Fibroblast of lung (primary cell): ENCODE measurements at regions not wholly inside any gene's neighbourhood (a gene's known extent, or its start where the extent isn't known, plus 50 kb on each side); places are given as distances from the start of the nearest gene placed in this dataset.
"Not testable (repeated sequence)": the region's sequence is repeated elsewhere in the genome, so short reads cannot be mapped to it uniquely, and the experiment has no call there.

Experiments
- DNase-seq, 2 donors: peaks; one replicate each; pipeline versions ENCODE4 v3.0.0 to v3.0.0-alpha.2; 2010; ENCODE audit warnings: low read depth in 2 of 2
- H2AFZ ChIP-seq: 2 replicates; pipeline ENCODE4 v1.5.1; 2012; ENCODE audit warnings: low read length, control low read depth, inconsistent platforms
- H3K27ac ChIP-seq: 2 replicates; pipeline ENCODE4 v1.5.1; 2011; ENCODE audit warnings: low read length, control low read depth; ENCODE audit not compliant: insufficient read depth
- H3K27me3 ChIP-seq: 2 replicates; pipeline ENCODE4 v1.5.1; 2011; ENCODE audit warnings: mild to moderate bottlenecking, low read length; ENCODE audit not compliant: control insufficient read depth, insufficient read depth
- H3K36me3 ChIP-seq: 2 replicates; pipeline ENCODE4 v1.5.1; 2011; ENCODE audit warnings: low read length; ENCODE audit not compliant: control insufficient read depth, insufficient read depth
- H3K4me1 ChIP-seq: 2 replicates; pipeline ENCODE4 v1.5.1; 2011; ENCODE audit warnings: low read length; ENCODE audit not compliant: control insufficient read depth, insufficient read depth; ENCODE audit errors: extremely low read depth
- H3K4me2 ChIP-seq: 2 replicates; pipeline ENCODE4 v1.5.1; 2011; ENCODE audit warnings: low read length, control low read depth; ENCODE audit not compliant: insufficient read depth; ENCODE audit errors: extremely low read depth
- H3K4me3 ChIP-seq, 4 experiments: fragments of 200-600 bp in 1 of 4; sonication (generic) in 1 of 4; replicated peaks in 1 of 4; 2 replicates each; pipeline ENCODE4 v1.5.1; 2011 to 2016; ENCODE audit warnings: low read length in 4 of 4, low read depth in 3 of 4, mild to moderate bottlenecking in 3 of 4, control low read depth in 2 of 4, inconsistent platforms in 1 of 4, mixed read lengths in 1 of 4; ENCODE audit not compliant: insufficient read depth in 1 of 4; ENCODE audit errors: control extremely low read depth in 1 of 4
- H3K79me2 ChIP-seq: 2 replicates; pipeline ENCODE4 v1.5.1; 2012; ENCODE audit warnings: mild to moderate bottlenecking, low read length, inconsistent platforms; ENCODE audit not compliant: control insufficient read depth, insufficient read depth
- H3K9ac ChIP-seq: 2 replicates; pipeline ENCODE4 v1.5.1; 2011; ENCODE audit warnings: mild to moderate bottlenecking, low read length, control low read depth; ENCODE audit not compliant: insufficient read depth
- H3K9me3 ChIP-seq: 2 replicates; pipeline ENCODE4 v1.5.1; 2012; ENCODE audit warnings: low read depth, low read length; ENCODE audit not compliant: control insufficient read depth, insufficient read depth
- H4K20me1 ChIP-seq: 2 replicates; pipeline ENCODE4 v1.5.1; 2011; ENCODE audit warnings: low read length; ENCODE audit not compliant: control insufficient read depth, insufficient read depth; ENCODE audit errors: extremely low read depth
- CTCF ChIP-seq, 2 donors: IDR thresholded peaks in 1 of 2; conservative IDR thresholded peaks in 1 of 2; 1 replicate in 1 of 2; 2 replicates in 1 of 2; pipeline ENCODE4 v1.5.1; 2011 to 2012; ENCODE audit warnings: low read length in 2 of 2, control low read depth in 1 of 2, inconsistent platforms in 1 of 2, low read depth in 1 of 2, mild to moderate bottlenecking in 1 of 2
- EZH2 ChIP-seq: IDR thresholded peaks from 2 replicates; pipeline ENCODE4 v1.5.1; 2012; ENCODE audit warnings: low read length, control low read depth, mild to moderate bottlenecking; ENCODE audit errors: missing control alignments

- no peak overlapping the region for H3K9ac ChIP-seq
- no peak overlapping the region for H3K27ac ChIP-seq
Measured at GRCh38 chr2:16760426-16760825, 94.8 kb upstream of the CYRIA start.

GRCh38 chr2:16756831-16757644, 91.4 kb upstream of the CYRIA start:
- H3K4me1 ChIP-seq: no peaks in the 10 kb centered on the region
- H3K9me3 ChIP-seq: no peaks in the 10 kb centered on the region
- TF ChIP-seq CTCF (conservative IDR thresholded peaks at IDR 0.05 in 1 of 2, IDR thresholded peaks at IDR 0.05 in 1 of 2; ENCODE audit: low read depth in 1 of 2, low read length in 2 of 2) (peak; percentile 84 to 92), EZH2 (no peak)
- no peaks in the 10 kb centered on the region for H3K36me3 ChIP-seq
- no peaks in the 10 kb centered on the region for H3K27me3 ChIP-seq
- no peak overlapping the region for H2AFZ ChIP-seq
- peak; percentile 46 to 76 for DNase-seq
- H3K4me3 ChIP-seq: no peak overlapping the region
- H3K79me2 ChIP-seq: no peaks in the 10 kb centered on the region
- no peak overlapping the region for H3K9ac ChIP-seq
- H3K27ac ChIP-seq: no peak overlapping the region
- H4K20me1 ChIP-seq: no peaks in the 10 kb centered on the region
- no peak overlapping the region for H3K4me2 ChIP-seq

More at GRCh38 chr2:16760426-16760825, 94.8 kb upstream of the CYRIA start:
- Histone ChIP-seq H3K4me2 (no peak overlapping the region), H3K4me3 (no peak overlapping the region), H4K20me1 (no peaks in the 10 kb centered on the region), H3K36me3 (no peaks in the 10 kb centered on the region), H2AFZ (no peak overlapping the region), H3K27me3 (no peaks in the 10 kb centered on the region), H3K4me1 (no peaks in the 10 kb centered on the region), H3K79me2 (no peaks in the 10 kb centered on the region), H3K9me3 (no peaks in the 10 kb centered on the region)
- no peak for DNase-seq
- TF ChIP-seq CTCF (conservative IDR thresholded peaks at IDR 0.05 in 1 of 2, IDR thresholded peaks at IDR 0.05 in 1 of 2; ENCODE audit: low read depth in 1 of 2, low read length in 2 of 2) (no peak), EZH2 (no peak)

- H3K27me3 ChIP-seq: no peaks in the 10 kb centered on the region
- H3K79me2 ChIP-seq: no peaks in the 10 kb centered on the region
- no peak overlapping the region for H3K9ac ChIP-seq
- no peak overlapping the region for H3K27ac ChIP-seq
- no peaks in the 10 kb centered on the region for H3K4me1 ChIP-seq
- no peaks in the 10 kb centered on the region for H3K9me3 ChIP-seq
- DNase-seq: no peak
- no peak overlapping the region for H3K4me3 ChIP-seq
- H3K36me3 ChIP-seq: no peaks in the 10 kb centered on the region
- no peaks in the 10 kb centered on the region for H4K20me1 ChIP-seq
- TF ChIP-seq CTCF (conservative IDR thresholded peaks at IDR 0.05 in 1 of 2, IDR thresholded peaks at IDR 0.05 in 1 of 2; ENCODE audit: low read depth in 1 of 2, low read length in 2 of 2) (no peak), EZH2 (no peak)
- H3K4me2 ChIP-seq: no peak overlapping the region
- no peak overlapping the region for H2AFZ ChIP-seq
Measured at GRCh38 chr2:16755442-16755841, 89.8 kb upstream of the CYRIA start.

GRCh38 chr2:16753025-16753424, 87.4 kb upstream of the CYRIA start:
- not testable (repeated sequence) for H3K4me2 ChIP-seq, H4K20me1 ChIP-seq, DNase-seq, H3K4me1 ChIP-seq, H3K9ac ChIP-seq, H3K79me2 ChIP-seq, H2AFZ ChIP-seq, H3K27ac ChIP-seq, H3K36me3 ChIP-seq, H3K27me3 ChIP-seq, H3K9me3 ChIP-seq, H3K4me3 ChIP-seq

- not testable (repeated sequence) for H4K20me1 ChIP-seq, H3K27ac ChIP-seq, DNase-seq
Measured at GRCh38 chr2:16750925-16751214, 85.2 kb upstream of the CYRIA start.

More at GRCh38 chr2:16750925-16751214, 85.2 kb upstream of the CYRIA start:
- H3K79me2 ChIP-seq, H3K9me3 ChIP-seq, H3K36me3 ChIP-seq, H3K4me1 ChIP-seq, H3K9ac ChIP-seq, H3K27me3 ChIP-seq, H2AFZ ChIP-seq, H3K4me2 ChIP-seq, H3K4me3 ChIP-seq: not testable (repeated sequence)
